Left lung (tissue), 4 donors: ENCODE measurements at regions not wholly inside any gene's neighbourhood (a gene's known extent, or its start where the extent isn't known, plus 50 kb on each side); places are given as distances from the start of the nearest gene placed in this dataset.
"Not testable (repeated sequence)": the region's sequence is repeated elsewhere in the genome, so short reads cannot be mapped to it uniquely, and the experiment has no call there.

Experiments used
- ATAC-seq: fragments of 200-7000 bp; cut with Tn5 transposase; one replicate; pipeline ENCODE4 v1.9.1; 2020; ENCODE audit warnings: moderate library complexity
- DNase-seq, 4 donors: peaks; one replicate each; pipeline ENCODE4 v3.0.0-alpha.2; 2013 to 2020
- H3K27ac ChIP-seq, 2 donors: fragments of 200-600 bp; sonication (generic) in 1 of 2; one replicate each; pipeline versions ENCODE4 v1.5.0 to v1.8.0; 2020 to 2021
- H3K27me3 ChIP-seq, 2 donors: fragments of 200-600 bp; sonication (generic) in 1 of 2; one replicate each; pipeline versions ENCODE4 v1.5.0 to v1.8.0; 2020 to 2021
- H3K36me3 ChIP-seq, 2 donors: fragments of 200-600 bp; sonication (generic) in 1 of 2; one replicate each; pipeline versions ENCODE4 v1.5.0 to v1.8.0; 2020 to 2021
- H3K4me1 ChIP-seq, 2 donors: fragments of 200-600 bp; one replicate each; pipeline ENCODE4 v1.8.0; 2021
- H3K4me3 ChIP-seq, 2 donors: fragments of 200-600 bp; sonication (generic) in 1 of 2; one replicate each; pipeline versions ENCODE4 v1.5.0 to v1.8.0; 2020 to 2021; ENCODE audit warnings: mild to moderate bottlenecking in 1 of 2
- H3K9me3 ChIP-seq, 2 donors: fragments of 200-600 bp; sonication (generic) in 1 of 2; one replicate each; pipeline versions ENCODE4 v1.5.0 to v1.8.0; 2020 to 2021
- intact Hi-C, 2 donors: fragments of 100-400 bp; cut with DNase I; formaldehyde crosslinking; loops; one replicate each; pipeline versions ENCODE4 v1.11.2 to v1.14.2; 2022
- TF ChIP-seq, protein P1 (sequence below), 2 donors: fragments of 200-600 bp; sonication (generic) in 1 of 2; IDR thresholded peaks; one replicate each; pipeline versions ENCODE4 v1.5.0 to v1.8.0; 2021; ENCODE audit warnings: antibody characterized with exemption in 2 of 2
- donor health status: DM: no; HTN: yes; CAD: no.
- donor health status: DM: no; HTN: no; CAD: no.

DNA sequence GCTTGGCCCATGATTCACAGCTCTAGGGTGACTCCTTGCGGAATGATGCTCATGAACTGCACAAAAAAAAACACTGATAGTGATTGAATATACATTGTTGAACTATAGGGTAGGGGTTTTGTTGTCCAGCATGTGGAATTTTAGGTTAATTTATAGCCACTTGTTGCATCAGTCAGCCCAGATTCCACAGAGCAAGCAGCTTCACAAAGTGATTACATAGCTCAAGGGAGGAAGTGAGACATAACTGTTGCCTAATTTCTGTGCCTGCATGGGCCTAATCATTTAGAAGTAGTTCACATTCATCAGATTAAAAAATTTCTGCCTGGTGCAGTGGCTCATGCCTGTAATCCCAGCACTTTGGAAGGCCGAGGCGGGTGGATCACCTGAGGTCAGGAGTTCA lies 142.2 kb upstream of the ZNF722 start:
- H3K4me1 ChIP-seq, DNase-seq, H3K27me3 ChIP-seq, H3K4me3 ChIP-seq, intact Hi-C loops, H3K27ac ChIP-seq, ATAC-seq, H3K36me3 ChIP-seq: not testable (repeated sequence)
- peaks cover 0 to 79% of the 10 kb centered on the region in 2 donors for H3K9me3 ChIP-seq

DNA sequence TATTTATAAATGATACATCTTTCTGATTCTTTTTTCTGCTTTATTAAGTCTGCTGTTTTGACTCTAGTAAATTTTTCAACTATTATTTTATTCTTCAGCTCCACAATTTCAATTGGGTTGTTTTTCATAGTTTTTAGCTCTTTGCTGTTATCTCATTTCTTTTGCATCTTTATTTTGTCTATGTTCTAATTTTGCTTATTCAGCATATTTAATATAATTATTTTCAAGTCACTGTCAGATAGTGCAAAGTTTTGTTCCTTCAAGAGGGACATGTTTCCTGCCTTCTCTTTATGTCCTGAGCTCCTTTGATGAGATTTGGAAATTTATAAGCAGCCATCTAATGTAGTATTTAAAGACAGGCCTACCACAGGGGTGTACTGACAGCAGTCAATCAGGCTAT lies 131.5 kb upstream of the ZNF722 start:
- DNase-seq, result no peak
- TF ChIP-seq, protein P1, sequence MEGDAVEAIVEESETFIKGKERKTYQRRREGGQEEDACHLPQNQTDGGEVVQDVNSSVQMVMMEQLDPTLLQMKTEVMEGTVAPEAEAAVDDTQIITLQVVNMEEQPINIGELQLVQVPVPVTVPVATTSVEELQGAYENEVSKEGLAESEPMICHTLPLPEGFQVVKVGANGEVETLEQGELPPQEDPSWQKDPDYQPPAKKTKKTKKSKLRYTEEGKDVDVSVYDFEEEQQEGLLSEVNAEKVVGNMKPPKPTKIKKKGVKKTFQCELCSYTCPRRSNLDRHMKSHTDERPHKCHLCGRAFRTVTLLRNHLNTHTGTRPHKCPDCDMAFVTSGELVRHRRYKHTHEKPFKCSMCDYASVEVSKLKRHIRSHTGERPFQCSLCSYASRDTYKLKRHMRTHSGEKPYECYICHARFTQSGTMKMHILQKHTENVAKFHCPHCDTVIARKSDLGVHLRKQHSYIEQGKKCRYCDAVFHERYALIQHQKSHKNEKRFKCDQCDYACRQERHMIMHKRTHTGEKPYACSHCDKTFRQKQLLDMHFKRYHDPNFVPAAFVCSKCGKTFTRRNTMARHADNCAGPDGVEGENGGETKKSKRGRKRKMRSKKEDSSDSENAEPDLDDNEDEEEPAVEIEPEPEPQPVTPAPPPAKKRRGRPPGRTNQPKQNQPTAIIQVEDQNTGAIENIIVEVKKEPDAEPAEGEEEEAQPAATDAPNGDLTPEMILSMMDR (IDR thresholded peaks at IDR 0.05), result no peak
- ATAC-seq, result no peak
- Histone ChIP-seq H3K4me1 (no peaks in the 10 kb centered on the region), H3K4me3 (no peak overlapping the region), H3K27ac (no peak overlapping the region), H3K36me3 (no peaks in the 10 kb centered on the region), H3K27me3 (no peaks in the 10 kb centered on the region), H3K9me3 (peaks cover 0 to 95% of the 10 kb centered on the region in 2 donors)
- intact Hi-C loops, result no loop called here

DNA sequence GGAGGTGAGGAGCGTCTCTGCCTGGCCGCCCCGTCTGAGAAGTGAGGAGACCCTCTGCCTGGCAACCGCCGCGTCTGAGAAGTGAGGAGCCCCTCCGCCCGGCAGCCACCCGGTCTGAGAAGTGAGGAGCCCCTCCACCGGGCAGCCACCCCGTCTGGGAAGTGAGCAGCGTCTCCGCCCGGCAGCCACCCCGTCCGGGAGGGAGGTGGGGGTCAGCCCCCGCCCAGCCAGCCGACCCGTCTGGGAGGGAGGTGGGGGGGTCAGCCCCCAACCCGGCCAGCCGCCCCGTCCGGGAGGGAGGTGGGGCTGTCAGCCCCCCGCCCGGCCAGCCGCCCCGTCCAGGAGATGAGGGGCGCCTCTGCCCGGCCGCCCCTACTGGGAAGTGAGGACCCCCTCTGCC lies 124.4 kb upstream of the ZNF722 start:
- ATAC-seq, H3K27ac ChIP-seq, H3K4me1 ChIP-seq, H3K27me3 ChIP-seq, intact Hi-C loops, H3K36me3 ChIP-seq, H3K4me3 ChIP-seq: not testable (repeated sequence)
- H3K9me3 ChIP-seq, result peaks cover 8 to 98% of the 10 kb centered on the region in 2 donors
- peak in 1 of 4 donors; percentile 59 for DNase-seq

DNA sequence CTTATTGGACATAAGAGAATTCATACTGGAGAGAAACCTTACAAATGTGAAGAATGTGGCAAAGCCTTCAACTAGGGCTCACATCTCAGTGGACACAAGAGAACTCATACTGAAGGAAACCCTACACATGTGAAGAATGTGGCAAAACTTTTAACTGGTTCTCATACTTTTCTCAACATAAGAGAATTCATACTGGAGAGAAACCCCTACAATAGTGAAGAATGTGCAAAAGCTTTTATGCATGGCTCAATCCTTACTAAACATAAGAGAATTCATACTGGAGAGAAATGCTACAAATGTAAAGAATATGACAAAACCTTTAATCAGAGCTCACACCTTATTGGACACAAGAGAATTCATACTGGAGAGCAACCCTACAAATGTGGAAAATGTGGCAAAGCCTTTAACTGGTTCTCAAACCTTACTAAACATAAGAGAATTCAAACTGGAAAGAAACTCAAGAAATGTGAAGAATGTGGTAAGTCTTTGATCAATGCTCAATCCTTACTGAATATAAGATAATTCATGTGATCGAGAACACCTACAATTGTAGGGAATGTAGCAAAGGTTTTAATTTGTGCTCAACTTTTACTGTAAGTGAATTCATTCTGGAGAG lies 121.8 kb upstream of the ZNF722 start:
- TF ChIP-seq, protein P1 (IDR thresholded peaks at IDR 0.05), result no peak

DNA sequence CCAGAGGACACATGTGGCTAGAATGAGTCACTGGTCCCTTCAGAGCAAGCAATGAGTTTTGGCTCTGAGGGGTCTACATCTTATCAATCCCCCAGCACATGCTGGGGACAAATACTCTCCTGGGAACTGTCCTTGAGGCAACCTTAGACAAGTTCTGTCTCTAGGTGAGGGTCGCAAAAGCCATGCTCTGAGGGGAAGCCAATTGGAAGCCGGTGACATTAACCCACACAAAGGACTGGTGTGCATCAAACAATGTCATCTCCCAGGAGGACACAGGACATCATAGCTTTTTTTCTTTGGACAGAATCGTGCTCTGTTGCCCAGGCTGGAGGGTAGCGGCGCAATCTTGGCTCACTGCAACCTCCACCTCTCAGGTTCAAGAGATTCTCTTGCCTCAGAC lies 111.6 kb upstream of the ZNF722 start:
- ATAC-seq, result no peak
- Histone ChIP-seq H3K9me3 (peaks cover 0 to 97% of the 10 kb centered on the region in 2 donors), H3K36me3 (no peaks in the 10 kb centered on the region), H3K4me1 (no peaks in the 10 kb centered on the region), H3K27me3 (no peaks in the 10 kb centered on the region), H3K4me3 (no peak overlapping the region), H3K27ac (no peak overlapping the region)
- DNase-seq, result no peak
- TF ChIP-seq, protein P1 (IDR thresholded peaks at IDR 0.05), result no peak
- intact Hi-C loops, result no loop called here

More for the DNA sequence above, 121.8 kb upstream of the ZNF722 start:
- DNase-seq (no peak), ATAC-seq (no peak)
- Histone ChIP-seq H3K36me3 (no peaks in the 10 kb centered on the region), H3K4me1 (no peaks in the 10 kb centered on the region), H3K27me3 (no peaks in the 10 kb centered on the region), H3K27ac (no peak overlapping the region), H3K4me3 (no peak overlapping the region), H3K9me3 (peaks cover 10 to 98% of the 10 kb centered on the region in 2 donors)
- intact Hi-C loops, result no loop called here

DNA sequence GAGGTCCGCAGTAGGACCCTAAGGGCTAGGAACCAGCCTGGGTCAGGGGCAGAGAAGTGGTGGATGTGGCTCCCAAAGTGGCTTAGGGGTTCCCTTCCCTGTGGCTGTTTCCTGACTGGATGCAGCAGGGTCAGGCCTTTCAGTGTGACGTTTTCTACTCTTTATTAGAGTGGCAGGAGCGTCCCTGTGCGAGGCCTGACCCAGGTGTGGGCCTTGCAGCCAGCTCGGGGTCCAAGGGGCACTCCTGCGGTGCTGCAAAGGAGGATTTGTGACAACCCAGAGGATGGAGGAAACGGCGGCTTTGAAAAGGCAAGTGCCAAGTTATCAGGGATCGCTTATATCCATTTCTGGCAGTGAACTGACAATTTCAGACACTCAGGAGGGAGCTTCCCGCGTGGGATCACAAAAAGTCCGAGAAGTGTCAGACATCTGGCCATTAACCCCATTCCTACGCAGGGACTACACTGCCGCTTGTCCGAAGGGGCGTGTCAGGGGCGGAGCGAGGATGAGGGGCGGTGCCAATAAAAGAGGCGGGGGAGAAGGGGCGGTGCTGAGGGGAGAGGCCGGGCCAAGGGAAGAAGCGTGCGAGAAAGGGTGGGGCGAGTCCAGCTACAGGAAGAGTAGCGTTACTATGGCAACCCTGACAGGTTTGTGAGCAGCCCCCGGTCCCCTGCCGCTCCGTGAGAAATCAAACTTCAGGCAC lies 98.8 kb upstream of the ZNF722 start:
- H3K36me3 ChIP-seq, result no peaks in the 10 kb centered on the region
- peak overlapping the region in 1 of 2 donors; percentile 73 for H3K27ac ChIP-seq
- intact Hi-C loops, result no loop called here
- H3K4me3 ChIP-seq, result peak overlapping the region; percentile 50 to 56
- no peaks in the 10 kb centered on the region for H3K27me3 ChIP-seq
- H3K9me3 ChIP-seq, result peaks cover 0 to 52% of the 10 kb centered on the region in 2 donors
- DNase-seq, result peak in 1 of 4 donors; percentile 71
- peaks cover 0 to 5% of the 10 kb centered on the region in 2 donors for H3K4me1 ChIP-seq
- ATAC-seq, result peak; percentile 82
- TF ChIP-seq, protein P1 (IDR thresholded peaks at IDR 0.05), result no peak
